ENCODE measurements at regions not wholly inside any gene's neighbourhood (a gene's known extent, or its start where the extent isn't known, plus 50 kb on each side); places are given as distances from the start of the nearest gene placed in this dataset.

DNA sequence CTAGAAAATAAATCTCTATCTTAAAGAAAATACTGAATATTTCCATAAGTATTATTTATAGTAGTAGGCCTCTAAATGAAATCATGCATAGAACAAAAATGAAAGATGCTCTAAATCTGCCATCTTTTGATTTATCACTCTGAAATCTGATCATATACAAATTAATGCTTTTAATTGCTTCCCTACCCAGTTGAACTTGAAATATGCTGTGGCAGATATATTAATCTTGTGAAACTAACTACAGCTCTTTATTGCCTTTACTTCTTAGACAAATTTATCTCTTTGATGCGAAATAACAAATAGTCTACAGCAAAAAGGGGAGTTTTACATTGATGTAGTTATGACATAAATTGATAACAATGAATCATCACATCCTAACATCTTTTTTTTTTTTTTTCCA lies 510.7 kb upstream of the SLITRK6 start:
- TF ChIP-seq, protein P1, sequence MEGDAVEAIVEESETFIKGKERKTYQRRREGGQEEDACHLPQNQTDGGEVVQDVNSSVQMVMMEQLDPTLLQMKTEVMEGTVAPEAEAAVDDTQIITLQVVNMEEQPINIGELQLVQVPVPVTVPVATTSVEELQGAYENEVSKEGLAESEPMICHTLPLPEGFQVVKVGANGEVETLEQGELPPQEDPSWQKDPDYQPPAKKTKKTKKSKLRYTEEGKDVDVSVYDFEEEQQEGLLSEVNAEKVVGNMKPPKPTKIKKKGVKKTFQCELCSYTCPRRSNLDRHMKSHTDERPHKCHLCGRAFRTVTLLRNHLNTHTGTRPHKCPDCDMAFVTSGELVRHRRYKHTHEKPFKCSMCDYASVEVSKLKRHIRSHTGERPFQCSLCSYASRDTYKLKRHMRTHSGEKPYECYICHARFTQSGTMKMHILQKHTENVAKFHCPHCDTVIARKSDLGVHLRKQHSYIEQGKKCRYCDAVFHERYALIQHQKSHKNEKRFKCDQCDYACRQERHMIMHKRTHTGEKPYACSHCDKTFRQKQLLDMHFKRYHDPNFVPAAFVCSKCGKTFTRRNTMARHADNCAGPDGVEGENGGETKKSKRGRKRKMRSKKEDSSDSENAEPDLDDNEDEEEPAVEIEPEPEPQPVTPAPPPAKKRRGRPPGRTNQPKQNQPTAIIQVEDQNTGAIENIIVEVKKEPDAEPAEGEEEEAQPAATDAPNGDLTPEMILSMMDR (IDR thresholded peaks at IDR 0.05), result no peak
- no peak for TF ChIP-seq ZFX (IDR thresholded peaks at IDR 0.05; ENCODE audit: borderline replicate concordance)

All from 22Rv1 (cell line).